PFSK-1 (cell line): ENCODE measurements at regions not wholly inside any gene's neighbourhood (a gene's known extent, or its start where the extent isn't known, plus 50 kb on each side); places are given as distances from the start of the nearest gene placed in this dataset.

ENCODE experiments used
- FOXP2 ChIP-seq: optimal IDR thresholded peaks from 2 replicates; pipeline ENCODE3; 2011; ENCODE audit warnings: borderline replicate concordance, control low read depth, inconsistent platforms; ENCODE audit not compliant: insufficient read depth; ENCODE audit errors: extremely low read length, extremely low read depth
- POLR2AphosphoS5 ChIP-seq: IDR thresholded peaks from 2 replicates; pipeline ENCODE4 v1.6.1; 2012; ENCODE audit warnings: low read depth, mild to moderate bottlenecking, control low read depth, low read length, moderate library complexity
- REST ChIP-seq, 2 experiments: IDR thresholded peaks; 2 replicates each; pipeline versions ENCODE4 v1.6.1 to v1.8.0; 2011 to 2012; ENCODE audit warnings: low read depth in 2 of 2, low read length in 2 of 2, control low read depth in 1 of 2, inconsistent platforms in 1 of 2, mild to moderate bottlenecking in 1 of 2, moderate library complexity in 1 of 2; ENCODE audit not compliant: insufficient read depth in 1 of 2
- SIN3A ChIP-seq: IDR thresholded peaks from 2 replicates; pipeline ENCODE4 v1.6.1; 2012; ENCODE audit warnings: mild to moderate bottlenecking, low read length, moderate library complexity, borderline replicate concordance; ENCODE audit not compliant: insufficient read depth
- TAF1 ChIP-seq: IDR thresholded peaks from 2 replicates; pipeline ENCODE4 v1.6.1; 2012; ENCODE audit warnings: low read length, control low read depth, borderline replicate concordance; ENCODE audit not compliant: insufficient read depth

DNA sequence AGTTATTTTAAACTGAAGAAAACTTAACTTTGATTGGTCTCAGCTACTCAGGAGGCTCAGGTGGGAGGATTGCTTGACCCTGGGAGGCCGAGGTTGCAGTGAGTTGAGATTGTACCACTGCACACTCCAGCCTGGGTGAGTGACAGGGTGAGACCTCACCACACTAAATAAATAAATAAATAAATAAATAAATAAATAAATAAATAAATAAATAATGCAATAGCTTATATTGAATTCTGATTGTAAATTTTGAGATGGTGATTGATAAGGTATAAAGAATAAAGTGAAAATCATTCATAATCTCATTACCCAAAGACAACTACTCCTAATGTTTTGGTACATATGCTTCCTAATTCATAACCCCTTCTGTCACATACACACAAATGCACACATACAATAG is 58.1 kb downstream of the TUBA3C start:
- TF ChIP-seq SIN3A (no peak), FOXP2 (no peak), TAF1 (no peak), REST (IDR thresholded peaks at IDR 0.05; ENCODE audit: insufficient read depth in 1 of 2, low read depth in 2 of 2, low read length in 2 of 2) (no peak), POLR2AphosphoS5 (no peak)

GRCh38 chr13:19117913-19118739 is 63.5 kb downstream of the TUBA3C start:
- TF ChIP-seq SIN3A, result no peak
- TF ChIP-seq POLR2AphosphoS5, result no peak
- TF ChIP-seq FOXP2, result no peak
- no peak for TF ChIP-seq TAF1
- TF ChIP-seq REST (IDR thresholded peaks at IDR 0.05; ENCODE audit: insufficient read depth in 1 of 2, low read depth in 2 of 2, low read length in 2 of 2), result no peak

DNA sequence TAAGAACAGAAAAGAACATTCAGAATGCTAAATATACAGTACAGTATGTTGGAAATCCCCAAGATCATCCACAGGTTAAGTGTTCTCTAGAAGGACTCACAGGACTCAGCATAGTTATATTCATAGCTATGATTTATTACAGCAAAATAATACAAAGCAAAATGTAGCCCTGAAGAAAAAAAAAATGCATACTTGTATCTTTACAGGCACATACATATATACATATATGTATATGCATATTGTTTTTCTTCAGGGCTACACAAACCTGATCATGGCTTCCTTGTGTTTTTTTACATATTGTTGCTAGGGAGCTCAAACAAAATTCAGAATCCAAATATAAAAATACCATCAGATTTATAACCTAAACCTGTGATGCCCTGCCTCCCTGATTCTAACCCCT is 78.5 kb downstream of the TUBA3C start:
- TF ChIP-seq REST (IDR thresholded peaks at IDR 0.05; ENCODE audit: insufficient read depth in 1 of 2, low read depth in 2 of 2, low read length in 2 of 2) (no peak), TAF1 (no peak)

- TF ChIP-seq TAF1, result no peak
- no peak for TF ChIP-seq SIN3A
- no peak for TF ChIP-seq REST (IDR thresholded peaks at IDR 0.05; ENCODE audit: insufficient read depth in 1 of 2, low read depth in 2 of 2, low read length in 2 of 2)
- TF ChIP-seq POLR2AphosphoS5, result no peak
- no peak for TF ChIP-seq FOXP2
Measured at GRCh38 chr13:19093369-19093768, 88.3 kb downstream of the TUBA3C start.

- TF ChIP-seq POLR2AphosphoS5, result no peak
- no peak for TF ChIP-seq TAF1
- TF ChIP-seq REST (IDR thresholded peaks at IDR 0.05; ENCODE audit: insufficient read depth in 1 of 2, low read depth in 2 of 2, low read length in 2 of 2), result no peak
Measured at GRCh38 chr13:19090495-19090894, 91.1 kb downstream of the TUBA3C start.
